IMR-90 (cell line): ENCODE measurements at regions not wholly inside any gene's neighbourhood (a gene's known extent, or its start where the extent isn't known, plus 50 kb on each side); places are given as distances from the start of the nearest gene placed in this dataset.

Experiments
- ATAC-seq: fragments of 200-7000 bp; cut with Tn5 transposase; 2 replicates; pipeline ENCODE4 v1.9.1; 2020; ENCODE audit warnings: low read depth, mild to moderate bottlenecking, moderate library complexity
- BruUV-seq: library from RNA; stranded (reverse); fragments of 400-500 nt; replicated peaks from 2 replicates; lab custom pipeline; 2021; lab: Mats Ljungman, UMichigan
- CTCF ChIA-PET: fragments of 300-600 bp; formaldehyde crosslinking; extraction: SDS; loops from one replicate; lab custom pipeline; 2021; ENCODE audit warnings: antibody characterized with exemption; lab: Yijun Ruan, JAX
- POLR2A ChIA-PET: fragments of 300-600 bp; sonication (Branson Sonifier 250); formaldehyde crosslinking; loops from one replicate; lab custom pipeline; 2022; ENCODE audit warnings: antibody characterized with exemption; ENCODE audit not compliant: unreplicated experiment; lab: Charles Lee
- DNase-seq: peaks from one replicate; pipeline ENCODE4 v3.0.0; 2013
- H2AFZ ChIP-seq: replicated peaks from 2 replicates; pipeline ENCODE3; 2013; ENCODE audit warnings: low read length, mild to moderate bottlenecking; ENCODE audit not compliant: poor library complexity
- H2AK5ac ChIP-seq: 2 replicates; pipeline ENCODE4 v1.6.1; 2013; ENCODE audit warnings: low read depth, low read length, inconsistent platforms
- H2AK9ac ChIP-seq: replicated peaks from 2 replicates; pipeline ENCODE3; 2013; ENCODE audit warnings: mild to moderate bottlenecking, low read depth, low read length, moderate library complexity; ENCODE audit not compliant: poor library complexity
- H2BK120ac ChIP-seq: 2 replicates; pipeline ENCODE4 v1.6.1; 2013; ENCODE audit warnings: low read depth, low read length, inconsistent platforms
- H2BK15ac ChIP-seq: 3 replicates; pipeline ENCODE4 v1.6.1; 2013; ENCODE audit warnings: low read depth, low read length, inconsistent platforms
- H2BK20ac ChIP-seq: 2 replicates; pipeline ENCODE4 v1.6.1; 2013; ENCODE audit warnings: low read depth, mild to moderate bottlenecking, inconsistent platforms, low read length, moderate library complexity
- H2BK5ac ChIP-seq: 2 replicates; pipeline ENCODE4 v1.6.1; 2013; ENCODE audit warnings: mild to moderate bottlenecking, low read depth, low read length, inconsistent platforms; ENCODE audit not compliant: poor library complexity, severe bottlenecking
- H3K14ac ChIP-seq: replicated peaks from 2 replicates; pipeline ENCODE4 v1.6.1; 2013; ENCODE audit warnings: low read depth, low read length, inconsistent platforms
- H3K18ac ChIP-seq: 2 replicates; pipeline ENCODE4 v1.6.1; 2013; ENCODE audit warnings: low read depth, low read length, control low read depth
- H3K23ac ChIP-seq: 2 replicates; pipeline ENCODE4 v1.6.1; 2013; ENCODE audit warnings: low read depth, low read length, inconsistent platforms
- H3K27ac ChIP-seq: 2 replicates; pipeline ENCODE4 v1.5.1; 2013; ENCODE audit warnings: mild to moderate bottlenecking, control low read depth, low read length; ENCODE audit not compliant: insufficient read depth
- H3K27me3 ChIP-seq: 2 replicates; pipeline ENCODE4 v1.6.1; 2013; ENCODE audit warnings: low read length; ENCODE audit not compliant: control insufficient read depth, insufficient read depth
- H3K36me3 ChIP-seq: 2 replicates; pipeline ENCODE4 v1.6.1; 2013; ENCODE audit warnings: low read length, mixed read lengths; ENCODE audit not compliant: control insufficient read depth, insufficient read depth
- H3K4ac ChIP-seq: 2 replicates; pipeline ENCODE4 v1.6.1; 2013; ENCODE audit warnings: low read depth, low read length, inconsistent platforms
- H3K4me1 ChIP-seq: 2 replicates; pipeline ENCODE4 v1.6.1; 2013; ENCODE audit warnings: low read length, mixed read lengths; ENCODE audit not compliant: control insufficient read depth, insufficient read depth
- H3K4me2 ChIP-seq: 2 replicates; pipeline ENCODE4 v1.6.1; 2013; ENCODE audit warnings: low read depth, mild to moderate bottlenecking, control low read depth, low read length, moderate library complexity
- H3K4me3 ChIP-seq: 2 replicates; pipeline ENCODE4 v1.5.1; 2013; ENCODE audit warnings: low read depth, mild to moderate bottlenecking, control low read depth, low read length, moderate library complexity; ENCODE audit not compliant: insufficient read depth
- H3K56ac ChIP-seq: 2 replicates; pipeline ENCODE4 v1.6.1; 2013; ENCODE audit warnings: low read length, inconsistent platforms; ENCODE audit not compliant: insufficient read depth; ENCODE audit errors: extremely low read depth
- H3K79me1 ChIP-seq, 2 experiments: 2 replicates each; pipeline ENCODE4 v1.6.1; 2013; ENCODE audit warnings: low read length in 2 of 2, inconsistent platforms in 1 of 2, low read depth in 1 of 2
- H3K9ac ChIP-seq: 2 replicates; pipeline ENCODE4 v1.6.1; 2013; ENCODE audit warnings: low read depth, low read length, control low read depth
- H3K9me1 ChIP-seq: 2 replicates; pipeline ENCODE4 v1.6.1; 2013; ENCODE audit warnings: low read length, inconsistent platforms; ENCODE audit not compliant: insufficient read depth
- H3K9me3 ChIP-seq: 2 replicates; pipeline ENCODE4 v1.6.1; 2013; ENCODE audit warnings: low read length; ENCODE audit not compliant: control insufficient read depth, insufficient read depth
- H4K20me1 ChIP-seq: 2 replicates; pipeline ENCODE4 v1.6.1; 2013; ENCODE audit warnings: low read length, inconsistent platforms; ENCODE audit not compliant: insufficient read depth
- H4K5ac ChIP-seq: 2 replicates; pipeline ENCODE4 v1.6.1; 2013; ENCODE audit warnings: mild to moderate bottlenecking, low read depth, low read length, control low read depth
- H4K8ac ChIP-seq, 2 experiments: 2 replicates each; pipeline ENCODE4 v1.6.1; 2013; ENCODE audit warnings: low read depth in 2 of 2, low read length in 2 of 2, control low read depth in 1 of 2, inconsistent platforms in 1 of 2
- H4K91ac ChIP-seq: 2 replicates; pipeline ENCODE4 v1.6.1; 2013; ENCODE audit warnings: low read depth, low read length, inconsistent platforms; ENCODE audit not compliant: insufficient read depth
- BHLHE40 ChIP-seq: fragments of 150-350 bp; IDR thresholded peaks from 2 replicates; pipeline ENCODE4 v1.6.1; 2016; ENCODE audit warnings: mild to moderate bottlenecking, low read depth, low read length
- CEBPB ChIP-seq: IDR thresholded peaks from 2 replicates; pipeline ENCODE4 v1.6.1; 2012; ENCODE audit warnings: low read depth, low read length, improper control_type of control experiment
- CHD1 ChIP-seq: IDR thresholded peaks from 2 replicates; pipeline ENCODE4 v1.6.1; 2012; ENCODE audit warnings: low read depth, low read length, improper control_type of control experiment
- CTCF ChIP-seq: conservative IDR thresholded peaks from 2 replicates; pipeline ENCODE4 v1.5.1; 2012; ENCODE audit warnings: mild to moderate bottlenecking, low read depth, low read length, improper control_type of control experiment
- ELK1 ChIP-seq: fragments of 150-350 bp; IDR thresholded peaks from 2 replicates; pipeline ENCODE4 v1.6.1; 2016; ENCODE audit warnings: low read depth, mild to moderate bottlenecking, low read length, moderate library complexity, borderline replicate concordance
- FOS ChIP-seq: fragments of 150-350 bp; IDR thresholded peaks from 2 replicates; pipeline ENCODE4 v1.6.1; 2016; ENCODE audit warnings: low read depth, low read length
- MAFK ChIP-seq: IDR thresholded peaks from 2 replicates; pipeline ENCODE4 v1.6.1; 2012; ENCODE audit warnings: low read depth, low read length, improper control_type of control experiment
- MAZ ChIP-seq: IDR thresholded peaks from 2 replicates; pipeline ENCODE4 v1.6.1; 2012; ENCODE audit warnings: low read depth, mild to moderate bottlenecking, low read length, improper control_type of control experiment, moderate library complexity, borderline replicate concordance
- MXI1 ChIP-seq: IDR thresholded peaks from 2 replicates; pipeline ENCODE4 v1.6.1; 2012; ENCODE audit warnings: low read depth, mild to moderate bottlenecking, low read length, moderate library complexity, borderline replicate concordance
- POLR2A ChIP-seq: IDR thresholded peaks from 2 replicates; pipeline ENCODE4 v1.6.1; 2012; ENCODE audit warnings: mild to moderate bottlenecking, low read depth, low read length
- RAD21 ChIP-seq: IDR thresholded peaks from 2 replicates; pipeline ENCODE4 v1.6.1; 2012; ENCODE audit warnings: low read length, improper control_type of control experiment
- RCOR1 ChIP-seq: IDR thresholded peaks from 2 replicates; pipeline ENCODE4 v1.6.1; 2012; ENCODE audit warnings: mild to moderate bottlenecking, low read length, improper control_type of control experiment; ENCODE audit not compliant: insufficient replicate concordance
- RFX5 ChIP-seq: IDR thresholded peaks from 2 replicates; pipeline ENCODE4 v1.8.0; 2012; ENCODE audit warnings: low read depth, mild to moderate bottlenecking, low read length, moderate library complexity
- SMC3 ChIP-seq: fragments of 150-350 bp; IDR thresholded peaks from 2 replicates; pipeline ENCODE4 v1.6.1; 2016; ENCODE audit warnings: low read depth, mild to moderate bottlenecking, antibody characterized with exemption, low read length, moderate library complexity
- USF2 ChIP-seq: fragments of 150-350 bp; IDR thresholded peaks from 2 replicates; pipeline ENCODE4 v1.6.1; 2017; ENCODE audit warnings: mild to moderate bottlenecking, antibody characterized with exemption, low read length, low read depth
- WGBS, 2 experiments: methylation state at CpG; one replicate each; pipeline versions ENCODE4 v1.1.5 to v1.1.7; 2013; ENCODE audit warnings: missing lambda C conversion rate in 2 of 2; ENCODE audit not compliant: insufficient read length in 1 of 2; ENCODE audit errors: extremely low coverage in 2 of 2; 5-methylcytosine and 5-hydroxymethylcytosine counted together
- dilution Hi-C: fragments of 300-500 bp; cut with HindIII; formaldehyde crosslinking; loops from one replicate; pipeline ENCODE4 v1.14.3; 2018; ENCODE audit warnings: low sequenced_read_pairs; ENCODE audit not compliant: unreplicated experiment
- in situ Hi-C: fragments of 300-500 bp; cut with MboI; formaldehyde crosslinking; loops from 3 replicates; pipeline ENCODE4 v1.14.3; 2019; ENCODE audit warnings: low sequenced_read_pairs, inconsistent platforms, mixed read lengths
- intact Hi-C: fragments of 100-400 bp; cut with micrococcal nuclease; formaldehyde crosslinking; loops from 2 replicates; pipeline ENCODE4 v1.10.0; 2022

- Histone ChIP-seq H4K91ac (no peak overlapping the region), H4K5ac (no peak overlapping the region), H2AFZ (no peak overlapping the region), H2BK5ac (no peak overlapping the region), H3K9ac (no peak overlapping the region), H3K18ac (no peak overlapping the region), H4K8ac (0 out of 4 replicates have a peak overlapping the region, but pooled peaks of 1 of the 2 experiments have one; percentile 1), H3K56ac (no peak overlapping the region), H3K27me3 (no peaks in the 10 kb centered on the region), H4K20me1 (no peaks in the 10 kb centered on the region), H2BK15ac (no peak overlapping the region), H3K23ac (no peak overlapping the region), H3K27ac (no peak overlapping the region), H3K14ac (no peak overlapping the region), H2BK120ac (peak overlapping the region; percentile 3; the same call in 1 of the 2 replicates), H2AK9ac (no peak overlapping the region), H2BK20ac (peak overlapping the region; percentile 79), H3K36me3 (no peaks in the 10 kb centered on the region), H3K4me1 (peaks cover 20% of the 10 kb centered on the region), H3K4me3 (no peak overlapping the region), H2AK5ac (no peak overlapping the region), H3K79me1 (no peaks in the 10 kb centered on the region), H3K4me2 (peak overlapping the region; percentile 8; the same call in 1 of the 2 replicates), H3K4ac (peak overlapping the region; percentile 48; the same call in 1 of the 2 replicates), H3K9me1 (0 out of 2 replicates have a peak, but pooled peaks cover 5% of the 10 kb centered on the region), H3K9me3 (peaks cover 2% of the 10 kb centered on the region)
- no TSS peak for BruUV-seq
- dilution Hi-C loops, result no loop called here
- ChIA-PET POLR2A (interaction anchor here (0.6 kb wide), 1 partner anchor 75 kb away, joined by 3 read pairs; no protein-coding TSS in a partner anchor), CTCF (interaction anchor here (1.7 kb wide), 1 partner anchor 11 kb away, joined by 5 read pairs; no protein-coding TSS in a partner anchor)
- in situ Hi-C loops, result no loop called here
- intact Hi-C loops, result loop anchor here (2.0 to 10.0 kb wide), 2 partner anchors 661 to 1735 kb away; no protein-coding TSS in a partner anchor
- ATAC-seq (peak; percentile 19), DNase-seq (peak; percentile 18)
- WGBS, 2 experiments, result no CpG with 5 or more reads among the region's 8 CpGs
- TF ChIP-seq USF2 (no peak), CEBPB (no peak), POLR2A (no peak), MAZ (no peak), SMC3 (no peak), CHD1 (no peak), ELK1 (no peak), MAFK (no peak), FOS (no peak), RFX5 (no peak), RCOR1 (no peak), CTCF (no peak), MXI1 (no peak), BHLHE40 (no peak), RAD21 (no peak)
Measured at GRCh38 chr5:125409234-125409860, 662.9 kb upstream of the ZNF608 start.
